GM21737 (cell line): ENCODE measurements at regions not wholly inside any gene's neighbourhood (a gene's known extent, or its start where the extent isn't known, plus 50 kb on each side); places are given as distances from the start of the nearest gene placed in this dataset.

Source experiments
- ATAC-seq: cut with Tn5 transposase; IDR thresholded peaks from one replicate; pipeline ENCODE4 v1.9.1; 2021; ENCODE audit warnings: mild to moderate bottlenecking, moderate library complexity; ENCODE audit not compliant: unreplicated experiment

DNA sequence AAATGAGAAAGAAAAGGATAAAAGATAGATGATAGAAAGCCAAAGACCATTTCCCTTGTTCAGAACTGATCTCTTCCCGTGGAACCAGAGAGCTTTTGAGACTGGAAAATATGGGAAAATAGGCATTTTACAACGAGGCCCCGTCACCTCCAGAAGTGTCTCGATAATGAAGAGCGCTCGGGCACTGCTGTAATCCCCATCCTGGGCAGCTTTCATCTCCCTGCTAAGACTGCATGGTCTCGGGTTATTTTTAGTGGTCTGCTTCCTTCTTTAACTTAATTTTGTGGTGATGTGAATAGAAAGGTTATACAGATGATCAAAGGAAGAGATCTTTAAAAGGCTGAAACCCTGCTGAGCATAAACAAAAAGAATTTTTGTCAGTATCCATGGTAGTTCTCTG lies 176.6 kb downstream of the METTL4 start:
- no peak for ATAC-seq

DNA sequence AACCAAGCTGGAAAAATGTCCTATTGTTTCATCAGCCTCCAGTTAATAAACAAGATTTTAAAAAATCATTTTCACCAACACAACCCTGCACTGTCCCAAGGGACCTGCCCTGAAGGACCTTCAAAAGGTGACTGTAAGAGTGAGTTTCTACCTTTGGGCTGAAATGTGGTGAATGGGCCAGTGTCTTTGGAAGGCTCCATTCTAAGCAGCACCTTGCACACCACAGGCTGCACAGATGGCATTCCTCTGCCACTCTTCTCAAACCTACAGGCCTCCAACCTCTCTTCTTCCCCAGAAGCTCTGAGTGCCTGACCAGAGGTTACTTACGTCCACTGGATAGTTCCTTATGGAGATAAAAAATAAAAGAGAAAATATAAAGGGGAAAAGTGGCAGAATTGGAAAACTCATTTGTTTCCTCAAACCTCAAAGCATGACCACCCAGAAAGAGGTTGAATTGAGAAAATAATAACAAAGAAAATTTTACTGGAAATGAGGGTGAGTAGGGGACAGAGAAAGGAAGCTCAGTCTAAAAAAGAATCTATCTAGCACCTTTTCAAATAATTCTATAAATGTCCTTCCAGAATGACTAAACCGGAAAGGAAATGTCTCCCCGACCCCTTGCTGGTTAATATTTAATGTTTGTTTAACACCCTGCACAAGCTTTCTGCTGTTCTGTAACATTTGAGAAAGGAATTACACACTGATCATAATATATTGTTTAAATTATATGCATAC lies 175.7 kb downstream of the METTL4 start:
- ATAC-seq, result peak; percentile 81

DNA sequence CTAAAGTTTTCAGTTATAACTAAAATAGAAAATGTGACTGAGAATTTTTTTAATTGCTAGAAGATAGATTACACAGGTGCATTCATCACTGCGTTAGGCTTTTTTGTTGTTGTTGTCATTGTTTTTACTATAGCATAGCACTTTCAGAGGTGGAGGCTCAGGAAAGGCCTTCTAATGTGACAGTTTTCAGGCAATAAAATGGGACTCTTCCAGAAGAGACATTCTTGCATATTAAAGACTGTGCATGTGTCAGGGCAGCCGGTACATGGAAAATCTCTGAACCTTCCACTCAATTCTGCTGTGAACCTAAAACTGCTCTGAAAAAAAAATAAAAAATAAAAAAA lies 175.2 kb downstream of the METTL4 start:
- ATAC-seq, result peak; percentile 24

DNA sequence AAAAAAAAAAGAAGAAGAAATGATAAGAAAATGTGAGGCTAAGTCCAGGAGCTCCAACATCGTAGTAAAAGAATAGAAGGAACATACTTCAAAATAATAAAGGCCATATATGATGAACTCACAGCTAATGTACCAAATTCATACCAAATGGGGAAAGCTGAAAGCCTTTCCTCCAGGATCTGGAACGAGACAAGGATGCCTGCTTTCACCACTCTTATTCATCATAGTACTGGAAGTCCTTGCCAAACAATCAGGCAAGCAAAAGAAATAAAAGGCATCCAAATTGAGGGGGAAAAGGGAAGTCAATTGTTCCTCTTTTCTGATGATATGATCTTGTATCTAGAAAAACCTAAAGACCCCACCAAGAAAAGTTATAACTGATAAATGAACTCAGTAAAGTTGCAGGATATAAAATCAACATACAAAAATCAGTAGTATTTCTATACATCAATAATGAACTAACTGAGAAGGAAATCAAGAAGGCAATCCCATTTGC lies 170.6 kb downstream of the METTL4 start:
- ATAC-seq, result no peak

DNA sequence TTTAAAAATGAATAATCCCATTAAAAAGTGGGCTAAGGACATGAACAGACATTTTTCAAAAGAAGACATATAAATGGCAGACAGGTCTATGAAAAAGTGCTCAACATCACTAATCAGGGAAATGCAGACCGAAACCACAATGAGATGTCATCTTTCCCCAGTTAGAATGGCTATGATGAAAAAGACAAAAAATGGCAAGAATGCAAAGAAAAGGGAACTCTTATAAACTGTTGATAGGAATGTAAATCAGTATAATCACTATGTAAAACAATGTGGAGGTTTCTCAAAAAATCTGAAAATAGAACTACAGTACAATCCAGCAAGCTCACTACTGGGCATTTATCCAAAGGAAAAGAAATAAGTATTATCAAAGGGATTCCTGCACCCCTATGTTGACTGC lies 169.2 kb downstream of the METTL4 start:
- no peak for ATAC-seq

DNA sequence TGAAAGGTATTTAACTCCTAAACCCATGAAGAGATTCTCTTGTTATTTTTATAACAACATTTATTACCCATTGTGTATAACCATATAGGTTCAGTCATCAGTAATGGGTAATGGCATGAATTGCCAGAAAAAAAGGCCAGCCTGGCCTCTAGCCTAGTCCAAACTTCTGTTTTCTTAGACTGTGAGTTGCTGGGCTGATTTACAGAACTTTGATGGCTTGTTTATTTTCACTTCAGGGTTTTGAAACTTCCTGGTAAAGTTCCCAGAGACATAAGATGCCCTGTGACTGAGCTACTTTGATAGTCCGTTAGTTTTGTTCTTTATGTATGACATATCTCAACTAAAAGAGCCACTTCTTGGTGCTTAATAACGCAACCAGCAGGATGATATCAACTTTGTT lies 164.8 kb downstream of the METTL4 start:
- ATAC-seq, result no peak

DNA sequence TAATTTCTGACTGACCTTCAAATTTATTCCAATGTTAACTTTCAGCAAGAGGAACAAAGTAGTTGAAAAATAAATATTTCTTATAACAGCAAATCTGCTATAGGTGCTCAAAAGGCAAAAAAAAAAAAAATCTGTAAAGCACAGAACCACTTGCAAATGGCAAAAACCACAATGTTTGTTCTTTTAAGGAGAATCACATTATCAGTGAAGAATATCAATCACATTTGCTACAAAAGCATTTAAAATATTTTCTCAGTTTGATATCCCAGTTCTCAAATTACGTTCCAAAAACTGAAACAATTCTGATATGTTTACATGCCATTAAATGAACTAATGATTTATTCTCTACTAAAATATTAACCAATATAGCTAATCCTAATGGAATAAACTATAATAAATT lies 163.3 kb downstream of the METTL4 start:
- ATAC-seq, result no peak

DNA sequence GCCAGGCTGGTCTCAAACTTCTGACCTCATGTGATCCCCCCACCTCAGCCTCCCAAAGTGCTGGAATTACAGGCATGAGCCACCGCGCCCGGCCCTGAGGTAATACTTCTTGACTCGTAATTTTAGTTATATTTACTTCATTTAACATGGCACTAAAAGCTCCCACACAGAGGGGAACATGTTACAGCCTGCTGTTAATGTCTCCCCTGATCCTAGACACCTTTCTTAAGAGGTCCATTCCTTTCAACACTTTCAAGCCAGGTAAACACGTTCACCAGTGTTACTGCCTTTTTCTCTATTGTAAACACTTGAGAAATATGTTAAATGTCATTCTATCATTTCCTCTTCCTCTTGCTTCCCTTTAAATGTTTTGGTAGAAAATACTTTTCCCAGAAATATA lies 161.4 kb downstream of the METTL4 start:
- ATAC-seq, result no peak

DNA sequence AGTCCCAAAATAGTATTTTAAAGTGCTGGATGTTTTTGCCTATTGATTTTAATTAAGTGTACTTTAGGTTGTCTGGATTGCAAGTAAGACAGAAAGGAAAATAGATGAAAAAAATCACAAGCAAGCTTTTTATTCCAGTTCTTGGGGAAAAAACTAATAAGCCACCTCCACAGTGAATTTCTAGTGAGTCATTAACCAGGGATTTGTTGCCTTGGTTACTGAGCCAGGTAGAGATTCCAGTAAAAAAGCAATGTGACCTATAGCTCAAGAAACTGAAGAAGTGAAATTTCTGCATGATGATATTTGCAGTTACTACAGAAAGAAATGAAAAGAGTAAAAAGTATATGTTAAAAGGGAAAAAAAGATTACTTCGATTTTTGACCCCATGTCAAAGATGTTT lies 160.6 kb downstream of the METTL4 start:
- no peak for ATAC-seq

DNA sequence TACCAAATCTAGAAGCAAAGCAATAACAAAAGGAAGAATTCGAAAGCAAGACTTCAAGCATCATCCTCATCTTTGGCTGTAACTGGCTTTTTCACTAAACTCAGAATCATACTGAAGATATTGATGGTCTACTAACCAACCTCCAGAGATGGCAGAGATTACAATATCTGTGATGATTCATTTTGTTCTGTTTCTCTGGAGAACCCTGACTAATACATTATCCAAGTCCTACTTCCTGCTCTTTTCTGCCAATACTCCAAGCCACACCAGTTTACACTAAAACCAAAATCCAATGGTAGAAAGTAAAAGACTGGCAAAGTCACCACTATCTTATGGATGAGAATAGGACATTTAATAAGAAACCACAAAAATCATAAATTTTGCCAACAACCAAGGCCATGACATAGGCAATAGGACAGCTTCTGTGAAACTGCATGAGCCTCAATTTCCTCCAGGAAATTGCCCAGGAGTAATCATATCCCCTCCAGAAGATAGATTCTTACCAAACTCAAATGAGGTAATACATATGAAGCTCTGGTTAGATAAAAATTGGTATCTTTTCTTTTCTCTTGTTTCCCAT lies 159.8 kb downstream of the METTL4 start:
- no peak for ATAC-seq

DNA sequence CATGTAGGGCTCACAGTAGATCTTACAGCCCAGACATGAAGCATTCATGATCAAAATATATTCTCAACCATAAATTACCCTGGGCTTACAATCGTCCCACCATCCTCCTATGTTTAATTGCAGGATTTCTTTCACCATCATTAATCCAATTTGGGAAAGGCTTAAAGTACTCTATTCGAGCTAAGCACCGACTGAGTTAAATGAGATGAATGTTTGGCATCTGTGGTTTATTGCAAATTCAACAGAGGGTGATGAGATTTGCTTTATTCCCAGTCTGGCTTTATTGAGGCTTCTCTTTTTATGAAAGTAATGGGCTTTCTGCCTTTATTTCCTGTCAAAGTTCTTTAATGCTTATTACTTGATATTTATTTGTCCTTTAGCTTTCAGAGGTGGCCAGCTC lies 159.0 kb downstream of the METTL4 start:
- no peak for ATAC-seq

DNA sequence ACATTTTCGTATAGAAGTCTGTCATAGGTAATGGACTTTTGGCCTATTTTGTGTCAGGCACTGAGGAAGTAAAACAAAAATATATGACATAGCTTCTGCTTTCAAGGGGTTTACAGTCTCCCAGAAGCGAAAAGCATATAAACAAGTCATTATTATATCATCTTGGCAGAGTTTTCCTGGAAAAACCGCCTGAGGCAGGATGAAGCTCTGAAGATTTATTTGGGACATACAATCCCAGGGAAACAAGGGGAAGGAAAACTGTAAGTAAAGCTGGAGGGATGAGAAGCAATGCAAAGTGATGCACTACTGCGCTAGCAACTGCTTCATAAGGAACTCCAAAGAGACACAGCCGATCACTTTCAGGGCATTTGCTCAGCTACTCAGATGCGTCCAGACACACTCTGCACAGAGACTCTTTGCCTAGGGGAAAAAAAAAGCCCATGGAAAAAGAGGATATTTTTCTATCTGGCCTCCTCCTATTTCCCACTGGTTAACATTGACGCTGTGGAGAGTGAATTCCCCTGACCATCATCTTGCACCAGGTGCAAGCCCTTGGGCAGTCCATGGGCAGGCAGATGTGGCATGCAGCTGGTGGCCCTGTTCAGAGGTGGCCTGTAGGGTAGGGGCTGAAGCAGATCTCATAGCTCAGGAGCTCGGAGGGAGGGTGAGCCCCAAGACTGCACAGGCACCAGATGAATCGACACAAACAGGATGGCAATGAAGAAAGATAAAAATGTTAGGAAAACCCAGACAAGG lies 158.1 kb downstream of the METTL4 start:
- ATAC-seq, result no peak

DNA sequence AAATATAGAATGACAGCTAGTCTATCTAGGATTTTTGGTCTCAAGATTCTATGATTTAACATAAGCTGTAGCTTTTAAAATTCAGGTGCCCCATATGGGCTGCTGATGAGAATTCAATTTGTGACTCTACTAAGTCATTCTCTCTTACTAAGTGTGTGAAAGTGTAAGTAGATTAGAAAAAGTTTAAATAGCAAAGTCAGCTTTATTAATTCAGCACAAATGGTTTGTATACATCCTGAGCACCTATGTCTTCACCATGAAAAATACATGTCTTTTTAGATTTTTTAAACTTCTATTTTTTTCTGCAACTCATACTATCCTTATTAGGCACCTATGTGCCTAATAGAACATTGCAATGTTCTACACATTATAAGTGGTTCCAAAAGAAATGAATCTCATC lies 157.1 kb downstream of the METTL4 start:
- ATAC-seq, result no peak

DNA sequence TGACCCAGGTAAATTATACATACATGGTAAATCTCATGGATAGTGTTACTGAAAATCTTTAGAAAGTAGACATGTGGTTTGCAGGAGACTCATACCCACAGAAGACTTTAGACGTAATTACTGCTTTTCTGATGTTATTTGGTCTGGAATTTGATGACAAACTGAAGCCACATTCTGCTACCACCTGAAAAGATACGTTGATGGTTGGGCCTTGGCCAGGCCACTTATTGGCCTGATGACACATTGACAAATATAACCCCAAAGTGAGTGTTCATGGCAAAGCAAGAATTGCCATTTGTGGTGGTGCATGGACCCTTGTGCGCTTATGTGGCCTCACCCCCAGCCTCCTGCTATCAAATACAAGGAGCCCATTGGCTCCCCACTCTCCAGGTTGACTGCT lies 155.6 kb downstream of the METTL4 start:
- ATAC-seq, result no peak

DNA sequence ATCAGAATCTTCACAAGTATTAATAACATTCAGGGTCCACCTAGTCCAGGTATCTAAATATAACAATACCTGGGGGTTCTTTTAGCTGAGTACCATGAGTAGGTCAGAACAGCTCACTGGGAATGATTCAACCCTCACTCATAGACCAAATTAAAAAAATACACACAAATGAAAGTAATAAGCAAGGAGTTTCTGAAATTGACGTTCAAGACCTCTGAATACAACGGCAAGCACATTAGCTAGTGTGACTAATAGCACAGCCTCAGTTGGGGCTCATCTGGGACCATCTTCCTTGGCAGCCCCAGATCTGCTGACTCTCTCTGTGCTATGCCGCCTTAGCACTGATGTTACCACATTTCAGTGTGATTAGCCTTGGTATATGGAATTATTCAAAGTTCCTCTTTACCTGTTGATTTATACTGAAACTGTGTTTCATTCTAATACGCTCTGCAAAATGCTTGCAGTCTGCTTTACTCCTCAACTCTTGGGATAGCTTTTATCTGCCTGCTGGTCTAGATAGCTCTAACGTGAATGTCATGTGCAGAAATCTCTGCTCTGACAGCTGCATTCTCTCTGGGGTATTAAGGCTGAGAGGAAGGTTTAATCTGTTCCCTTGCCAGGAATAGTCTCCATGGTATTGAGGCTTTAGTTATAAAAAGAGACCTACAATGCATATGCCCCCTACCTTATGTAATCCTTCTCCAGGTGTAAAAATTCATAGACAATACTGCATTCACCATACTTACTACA lies 153.3 kb downstream of the METTL4 start:
- no peak for ATAC-seq

DNA sequence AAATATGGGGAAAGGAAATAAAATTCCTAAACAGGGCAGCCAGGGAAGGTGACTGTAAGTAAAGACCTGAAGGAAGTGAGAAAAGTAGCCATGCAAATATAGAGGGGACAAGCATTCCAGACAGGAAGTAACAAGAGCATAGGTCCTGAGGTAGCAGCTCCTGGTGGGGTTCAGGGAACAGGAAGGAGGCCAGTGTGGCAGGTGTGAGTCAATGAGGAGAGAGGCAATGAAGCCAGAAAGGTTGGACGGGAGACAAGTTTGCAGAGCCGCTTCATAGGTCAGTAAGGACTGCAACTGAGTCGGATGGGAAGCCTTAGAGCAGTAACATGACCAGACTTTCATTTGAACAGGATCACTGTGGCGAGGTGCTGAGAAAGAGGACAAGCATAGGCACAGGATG lies 150.9 kb downstream of the METTL4 start:
- no peak for ATAC-seq

DNA sequence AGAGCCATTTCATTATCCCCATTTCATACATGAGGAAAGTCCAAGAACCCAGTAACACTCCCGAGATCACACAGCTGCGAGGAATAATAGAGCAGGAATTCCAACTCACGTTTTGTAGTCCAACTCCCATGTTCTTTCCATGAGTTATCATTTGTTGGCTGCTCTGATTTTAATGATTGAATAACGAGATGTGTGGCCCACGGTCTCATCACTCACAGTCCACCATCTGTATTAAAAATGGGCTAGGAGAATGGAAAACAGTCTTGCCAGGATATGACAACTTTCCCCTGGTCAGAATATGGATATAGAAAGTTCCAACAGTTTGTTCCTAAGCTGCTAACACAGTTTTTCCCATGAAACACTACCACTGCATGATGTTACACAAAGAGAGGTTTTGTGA lies 147.5 kb downstream of the METTL4 start:
- ATAC-seq, result no peak

DNA sequence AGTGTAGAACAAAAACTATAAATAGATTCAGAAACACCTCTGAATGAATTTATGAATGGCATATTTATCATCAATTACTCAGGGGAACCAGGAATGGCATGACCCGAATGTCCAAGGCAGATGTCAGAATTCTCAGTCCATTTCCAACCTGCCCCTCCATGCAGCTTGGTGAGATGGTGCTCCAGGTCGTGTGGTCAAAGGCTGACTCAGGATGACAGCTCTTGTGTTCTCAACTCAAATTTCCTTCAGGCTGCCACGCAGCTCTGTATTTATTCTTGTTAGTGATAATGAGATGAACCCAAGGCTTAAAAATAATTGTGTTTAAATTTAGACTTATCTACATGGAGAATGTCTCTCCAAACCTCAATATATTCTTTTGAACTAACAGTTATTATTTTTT lies 146.9 kb downstream of the METTL4 start:
- ATAC-seq, result no peak

DNA sequence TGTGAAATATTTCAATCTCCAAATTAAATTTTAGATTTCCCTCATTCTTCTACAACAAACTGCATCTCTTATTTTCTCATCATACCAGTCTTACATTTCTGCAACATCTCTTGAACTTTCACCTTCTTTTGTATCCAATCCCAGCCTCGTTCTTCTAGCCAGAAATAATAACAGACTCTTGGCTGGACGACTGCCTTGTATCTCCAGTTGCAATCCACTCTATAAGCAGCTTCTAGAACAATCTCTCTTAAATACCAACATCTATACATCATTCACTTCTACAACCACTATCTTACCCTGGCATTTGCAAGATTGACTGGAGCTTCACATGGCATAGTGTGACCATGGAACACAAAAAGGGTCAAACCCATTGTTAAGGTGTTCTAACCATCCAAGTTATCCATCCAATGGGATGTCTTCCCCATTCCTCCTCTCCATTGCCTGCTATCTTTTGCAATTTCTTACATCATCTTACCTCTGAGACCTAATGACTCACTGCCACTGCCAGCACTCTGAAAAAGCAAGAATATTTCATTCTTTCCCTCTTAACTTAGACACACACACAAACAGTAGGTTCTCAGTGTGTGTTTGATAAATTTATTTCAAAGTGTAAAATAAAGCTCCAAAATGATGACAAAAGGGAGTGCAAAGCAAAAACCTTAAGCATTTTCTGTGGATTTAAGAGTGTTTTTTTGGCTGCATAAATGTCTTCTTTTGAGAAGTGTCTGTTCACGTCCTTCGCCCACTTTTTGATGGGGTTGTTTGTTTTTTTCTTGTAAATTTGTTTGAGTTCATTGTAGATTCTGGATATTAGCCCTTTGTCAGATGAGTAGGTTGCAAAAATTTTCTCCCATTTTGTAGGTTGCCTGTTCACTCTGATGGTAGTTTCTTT lies 145.6 kb downstream of the METTL4 start:
- no peak for ATAC-seq

DNA sequence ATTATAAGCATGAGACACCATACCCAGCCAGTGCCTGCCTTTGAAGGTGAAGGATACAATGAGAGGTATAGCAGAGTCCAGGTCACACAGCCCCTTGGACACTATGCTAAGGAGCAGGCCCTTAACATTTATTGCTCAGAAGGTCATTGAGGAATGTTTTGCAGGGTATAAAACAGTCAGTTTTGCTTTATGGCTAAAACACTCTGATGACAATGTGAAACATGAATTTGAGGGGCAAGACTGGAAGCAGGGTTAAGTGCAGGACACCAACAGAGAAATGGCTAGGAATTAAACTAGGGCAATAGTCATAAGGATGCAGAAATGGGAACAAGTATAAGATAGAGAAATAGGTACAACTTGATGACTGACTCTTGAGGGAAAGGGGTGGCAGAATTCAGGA lies 141.1 kb downstream of the METTL4 start:
- ATAC-seq, result no peak

DNA sequence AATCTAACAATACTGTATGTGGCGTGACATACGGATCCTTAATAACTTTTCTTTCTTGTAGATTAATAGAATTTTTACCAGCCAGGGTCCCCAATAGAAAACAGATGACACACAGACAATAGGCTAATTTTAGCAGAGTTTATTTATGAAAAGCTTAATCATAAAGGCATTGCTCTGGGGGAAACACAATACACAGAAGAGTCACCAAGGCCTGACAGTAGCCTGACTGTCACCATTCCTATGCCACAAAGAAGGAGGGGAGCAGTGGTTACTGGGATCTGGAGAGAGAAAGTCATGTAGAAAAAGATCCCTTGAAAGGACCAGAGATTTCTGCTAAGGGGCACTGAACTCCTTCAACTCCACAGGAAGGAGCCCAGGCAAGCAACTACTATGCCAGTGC lies 139.5 kb downstream of the METTL4 start:
- no peak for ATAC-seq
